Eye (tissue), 1 donor: ENCODE measurements at regions not wholly inside any gene's neighbourhood (a gene's known extent, or its start where the extent isn't known, plus 50 kb on each side); places are given as distances from the start of the nearest gene placed in this dataset.

Experiments used
- DNase-seq: peaks from one replicate; pipeline ENCODE4 v3.0.0-alpha.2; 2015

DNA sequence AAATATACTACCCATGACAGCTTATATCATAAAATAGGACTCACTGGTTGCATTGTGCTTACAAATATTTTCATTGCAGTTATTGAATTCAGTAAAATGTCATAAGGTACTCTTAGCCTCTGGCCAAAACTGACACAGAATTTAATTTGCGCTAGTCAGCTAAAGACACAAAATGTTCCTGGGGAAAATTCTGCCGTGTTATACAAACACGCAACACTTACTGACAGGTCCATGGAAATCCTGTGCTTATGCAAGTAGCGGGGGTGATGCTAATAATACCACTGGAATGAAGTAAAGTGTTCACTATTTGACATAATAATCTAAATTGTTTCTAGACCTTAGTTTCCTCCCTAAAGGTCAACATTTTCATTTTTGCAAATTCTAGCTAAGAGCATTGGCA, 354.4 kb upstream of the RSPO3 start:
- DNase-seq = no peak

DNA sequence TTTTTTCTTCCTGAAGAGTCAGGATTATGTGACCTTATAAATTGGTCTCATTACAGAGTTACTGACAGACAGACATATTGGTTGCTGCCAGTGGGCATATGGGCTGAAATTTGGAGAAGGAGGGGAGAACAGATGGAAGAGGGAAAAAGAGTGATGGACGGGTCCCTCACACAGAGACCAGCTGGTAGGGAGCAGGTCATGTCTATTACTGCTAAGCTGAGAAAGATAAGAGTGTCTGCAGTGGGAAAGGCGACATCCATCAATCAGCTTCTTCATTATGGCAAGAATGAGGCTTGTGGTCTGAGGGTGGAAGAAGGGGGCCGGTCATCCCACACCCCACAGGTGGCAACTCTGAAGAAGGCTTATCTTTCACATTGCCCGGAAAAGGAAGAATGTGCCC, 353.8 kb upstream of the RSPO3 start:
- no peak for DNase-seq

DNA sequence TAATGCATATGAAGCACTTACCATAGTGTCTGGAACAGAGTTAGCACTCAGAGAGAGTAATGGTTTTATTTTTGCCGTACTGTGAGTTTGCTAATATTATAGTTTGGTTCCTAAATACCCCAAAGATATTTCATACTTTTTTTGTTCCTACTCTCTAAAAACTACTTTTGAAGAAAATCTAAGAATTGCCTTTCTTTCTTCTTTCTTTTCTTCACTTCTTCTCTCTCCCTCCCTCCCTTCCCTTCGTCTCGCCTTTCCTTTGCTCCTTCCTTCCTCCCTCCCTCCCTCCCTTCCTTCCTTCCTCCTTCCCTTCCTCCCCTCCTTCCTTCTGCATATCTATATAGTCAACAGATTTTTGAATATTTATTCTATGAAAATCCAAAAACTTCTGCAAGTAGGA, 351.7 kb upstream of the RSPO3 start:
- no peak for DNase-seq

DNA sequence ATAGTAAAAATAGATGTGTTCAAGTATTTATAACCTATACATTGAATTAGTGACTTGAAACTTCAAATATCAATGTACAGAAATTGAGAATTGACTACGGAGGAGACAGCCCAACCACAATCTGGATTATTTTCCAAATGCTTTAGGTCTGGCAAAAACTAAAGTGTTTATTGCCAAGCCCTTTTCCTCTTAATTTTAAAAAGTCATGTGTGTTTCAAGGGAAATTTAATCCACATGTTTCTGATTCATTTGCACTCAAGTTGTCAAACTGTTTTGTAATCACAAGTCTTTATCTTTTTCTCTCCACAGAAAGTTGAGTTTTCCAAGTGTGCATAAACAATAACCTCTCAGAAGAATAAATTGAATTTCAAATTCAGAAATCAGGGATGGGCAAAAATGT, 350.8 kb upstream of the RSPO3 start:
- DNase-seq = no peak

DNA sequence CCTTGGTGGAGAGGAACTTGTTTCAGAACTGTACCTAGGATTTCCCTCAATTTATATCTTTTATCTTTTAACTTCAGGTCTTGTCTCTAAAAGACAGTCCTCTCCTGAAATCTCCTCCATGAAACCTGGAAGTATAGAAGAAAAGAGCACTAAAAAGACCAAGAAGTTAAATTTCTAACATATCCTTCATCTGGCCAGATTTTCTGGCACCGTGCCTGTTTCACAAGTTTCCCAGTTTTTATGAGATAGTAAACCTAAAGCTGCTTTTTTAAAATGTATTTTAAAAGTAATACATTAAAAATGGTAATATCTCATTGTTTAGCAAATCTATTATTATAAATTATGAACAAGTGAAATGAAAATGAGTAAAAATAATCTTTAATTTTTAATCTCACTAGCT, 348.3 kb upstream of the RSPO3 start:
- no peak for DNase-seq

DNA sequence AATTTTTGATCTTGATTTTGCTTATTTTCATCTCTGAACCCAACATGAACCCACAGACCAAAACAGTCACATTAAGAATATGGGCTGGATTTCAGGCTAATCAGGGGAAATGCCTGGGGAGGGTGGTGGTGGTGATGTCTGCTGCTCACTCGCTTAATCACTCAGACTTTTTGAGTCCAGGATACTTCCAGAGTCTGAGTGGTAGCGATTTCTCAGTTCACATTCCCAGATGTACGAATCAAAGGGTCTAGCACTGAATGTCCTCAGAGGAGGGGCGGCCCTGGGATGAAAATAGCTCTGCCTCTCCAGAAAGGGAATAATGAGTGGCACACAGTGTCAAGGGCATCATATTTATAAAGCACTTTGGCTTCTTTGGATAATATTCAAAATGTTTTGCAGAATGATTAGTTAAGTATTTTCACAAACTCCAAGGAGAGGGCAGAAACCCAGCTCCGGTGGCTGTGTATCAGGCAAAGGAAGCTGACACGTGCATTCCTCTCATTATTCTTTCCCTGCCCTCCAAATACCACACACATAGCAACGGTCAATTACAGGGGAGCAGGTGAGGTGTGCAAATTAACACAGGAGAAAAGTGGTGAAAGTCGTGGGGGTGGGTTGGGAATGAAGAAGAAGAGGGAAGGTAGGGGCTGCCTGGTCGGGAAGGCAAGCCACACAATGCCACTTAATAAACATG, 345.2 kb upstream of the RSPO3 start:
- no peak for DNase-seq

DNA sequence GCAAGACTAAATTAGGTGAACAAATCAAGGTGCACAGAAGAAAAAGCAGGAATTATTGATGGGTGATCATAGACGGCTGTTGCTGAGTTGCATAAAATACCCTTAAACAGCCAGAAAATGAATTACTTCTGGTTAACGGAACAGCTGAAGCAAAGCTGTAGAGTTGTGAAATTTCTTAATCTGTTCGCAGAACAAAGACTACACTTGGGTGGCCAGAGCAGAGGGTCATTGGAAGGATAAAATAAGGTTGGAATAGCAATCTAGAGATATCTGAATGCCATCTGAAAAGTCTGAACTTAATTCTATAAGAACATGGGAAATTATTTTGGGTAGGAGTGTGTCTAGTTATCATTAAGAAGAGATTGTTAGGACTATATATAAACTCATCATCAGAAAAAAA, 339.1 kb upstream of the RSPO3 start:
- DNase-seq = no peak

DNA sequence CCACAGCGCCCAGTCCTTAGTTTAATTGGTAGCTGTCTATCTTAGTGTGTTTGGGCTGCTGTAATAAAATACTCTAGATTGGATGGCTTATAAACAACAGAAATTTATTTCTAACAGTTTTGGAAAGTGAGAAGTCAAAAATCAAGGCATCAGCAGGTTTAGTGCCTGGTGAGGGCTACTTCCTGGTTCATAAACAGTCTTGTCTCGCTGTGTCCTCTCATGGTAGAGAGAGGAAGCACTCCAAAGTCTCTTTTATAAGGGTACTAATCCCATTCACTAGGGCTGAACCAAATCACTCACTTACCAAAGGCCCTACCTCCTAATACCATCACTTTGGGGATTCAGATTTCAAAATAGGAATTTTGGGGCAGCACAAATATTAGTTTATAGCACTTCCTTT, 336.9 kb upstream of the RSPO3 start:
- DNase-seq = no peak

DNA sequence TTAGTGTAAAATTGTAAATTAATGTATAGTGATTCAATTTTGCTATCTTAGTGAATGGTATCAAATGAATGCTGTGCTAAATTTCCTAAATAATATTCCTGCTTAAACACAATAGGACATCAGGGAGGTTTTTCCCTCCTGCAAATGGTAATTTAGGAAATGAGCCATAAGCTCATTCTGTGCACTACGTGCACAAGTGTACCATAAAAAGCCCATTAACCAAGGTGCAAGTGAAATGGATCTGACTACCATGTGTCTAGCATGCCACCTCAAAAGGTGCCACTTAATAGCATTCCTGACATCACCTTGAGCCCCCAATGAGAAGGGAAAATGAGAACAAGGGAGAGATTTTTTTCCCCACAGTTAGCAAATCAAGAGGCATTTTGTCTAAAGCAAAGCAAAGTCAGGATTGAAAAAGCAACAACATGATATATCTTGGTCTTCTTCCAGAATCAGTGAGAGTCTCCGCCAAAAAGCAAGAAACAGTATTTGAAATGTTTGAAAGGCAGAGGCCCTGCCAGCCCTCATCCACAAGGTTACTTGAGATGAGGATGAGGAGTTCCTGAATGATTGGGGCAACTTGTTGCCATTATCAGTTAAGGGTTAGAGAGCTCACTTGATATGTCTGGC, 334.2 kb upstream of the RSPO3 start:
- no peak for DNase-seq

DNA sequence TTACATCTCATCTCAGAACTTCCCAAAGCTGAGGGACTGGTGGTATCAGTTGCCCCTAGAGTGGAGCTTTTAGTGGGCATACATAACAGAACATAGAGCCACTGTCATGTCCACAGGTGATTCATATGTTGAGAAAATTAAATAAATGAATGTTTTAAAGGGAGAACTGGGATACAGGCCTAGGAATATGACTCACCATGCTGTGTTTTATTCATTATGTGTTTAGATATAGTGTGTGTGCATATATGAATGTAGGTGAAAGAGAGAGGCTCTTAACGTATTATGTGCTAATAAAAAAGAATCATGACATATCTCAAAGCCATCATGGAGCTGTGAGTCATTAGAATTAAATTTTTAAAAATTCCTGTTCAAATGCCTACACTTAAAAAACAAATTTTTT, 332.2 kb upstream of the RSPO3 start:
- no peak for DNase-seq

DNA sequence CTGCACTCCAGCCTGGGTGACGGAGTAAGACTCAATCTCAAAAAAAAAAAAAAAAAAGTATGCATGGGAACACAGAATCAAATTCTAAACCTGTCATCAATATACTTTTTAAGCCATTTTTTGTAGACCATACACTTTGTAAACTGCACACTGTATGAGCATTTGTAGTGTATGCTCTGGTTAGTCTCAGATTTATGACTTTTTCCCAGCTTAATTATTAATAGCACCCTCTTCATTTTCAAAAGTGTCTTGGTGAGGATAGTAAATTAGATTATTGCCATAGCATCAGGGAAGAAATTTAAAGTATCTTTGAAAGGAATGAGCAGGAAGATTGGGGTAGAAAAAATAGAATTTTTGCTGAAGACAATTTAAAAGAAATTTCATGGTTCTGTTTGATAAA, 330.8 kb upstream of the RSPO3 start:
- DNase-seq = no peak

DNA sequence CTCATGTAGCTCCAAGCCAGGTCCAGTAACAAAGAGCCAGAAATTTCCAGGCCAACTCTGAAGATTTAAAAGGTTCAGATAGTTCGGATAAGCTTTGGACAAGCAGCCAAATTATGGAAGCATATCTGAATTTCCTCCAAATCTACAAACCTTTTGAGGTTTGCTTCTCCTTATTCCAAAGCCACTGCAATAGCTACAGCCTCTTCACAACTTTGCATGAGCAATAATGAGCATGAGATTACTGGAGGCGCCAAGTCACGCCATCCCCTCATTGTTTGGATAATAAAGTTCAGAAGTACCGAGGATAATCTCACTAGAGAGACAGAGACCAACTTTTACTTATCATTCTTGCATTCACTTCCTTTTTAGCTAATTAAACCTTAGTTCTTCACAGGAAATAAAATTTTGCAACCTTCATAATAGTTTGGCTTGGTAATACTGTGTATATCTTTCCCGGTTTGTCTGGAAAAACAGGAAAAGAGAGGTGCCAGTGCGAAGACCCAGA, 329.6 kb upstream of the RSPO3 start:
- no peak for DNase-seq

DNA sequence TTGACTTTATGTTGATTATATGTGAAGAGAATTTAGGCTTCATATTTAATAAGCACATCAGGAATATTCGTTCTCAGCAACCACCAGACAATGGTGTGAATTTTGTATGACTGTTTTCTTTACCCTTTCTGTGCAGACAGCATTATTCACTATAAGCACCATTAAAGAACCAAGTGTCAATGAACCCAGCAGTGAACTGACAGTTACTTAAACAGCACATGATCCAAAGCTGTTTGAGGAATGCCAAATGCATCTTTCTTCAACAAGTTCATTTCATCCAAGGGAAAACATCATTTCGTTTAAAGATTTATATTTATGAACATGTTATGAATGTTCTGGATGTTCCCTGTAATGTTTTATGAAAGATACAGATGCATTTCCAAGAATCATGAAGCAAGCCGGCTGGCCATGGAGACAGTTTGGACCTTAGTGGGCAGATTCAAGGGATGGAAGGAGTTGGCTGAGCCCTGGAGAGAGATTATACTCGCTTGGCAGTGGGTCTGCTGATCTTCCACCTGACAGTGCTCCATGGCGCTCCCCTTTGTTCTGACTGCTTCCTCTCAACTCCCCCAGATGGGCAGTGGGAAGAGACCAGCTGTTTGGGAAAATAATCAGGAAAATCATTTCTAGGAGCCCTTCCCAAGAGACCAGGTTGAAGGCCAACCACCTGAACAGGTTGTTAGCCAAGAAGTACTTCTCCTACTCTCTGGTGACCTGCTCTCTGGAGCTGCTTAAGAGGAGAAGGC, 326.0 kb upstream of the RSPO3 start:
- DNase-seq = no peak

DNA sequence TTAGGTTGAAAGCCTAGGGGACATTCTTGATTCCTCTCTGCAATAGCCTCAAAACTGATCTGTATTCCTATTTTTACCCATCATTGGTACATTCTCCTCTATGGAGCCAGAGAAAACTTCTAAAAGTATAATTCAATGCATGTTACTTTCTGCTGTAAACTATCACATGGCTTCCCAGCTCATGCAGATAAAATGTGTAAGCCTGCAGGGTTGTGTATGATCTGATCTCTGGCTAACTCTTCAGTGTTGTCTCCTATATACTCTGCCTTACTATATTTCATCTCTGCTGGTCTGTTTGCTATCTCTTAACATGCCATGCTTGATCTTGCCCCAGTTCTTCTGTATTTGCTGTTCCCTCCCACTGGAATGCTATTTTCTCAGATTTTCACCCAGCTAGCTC, 323.3 kb upstream of the RSPO3 start:
- DNase-seq = no peak

DNA sequence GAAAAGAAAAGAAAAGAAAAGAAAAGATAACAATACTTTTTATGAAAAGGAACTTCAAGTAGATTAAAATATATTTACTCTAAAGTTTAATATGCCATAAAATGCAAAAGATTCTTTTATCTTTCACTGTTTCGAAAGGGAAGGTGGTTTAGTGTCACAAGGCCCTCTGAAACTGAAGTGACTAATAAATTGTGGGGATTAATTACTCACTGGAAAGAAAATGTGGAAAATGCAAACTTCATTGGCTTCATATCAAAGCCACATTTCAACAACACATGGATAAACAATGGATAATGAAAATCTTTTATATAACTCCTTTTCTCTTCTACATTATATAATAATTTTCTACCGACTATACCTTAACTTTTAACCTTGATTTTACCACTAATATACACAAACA, 320.5 kb upstream of the RSPO3 start:
- DNase-seq = no peak

DNA sequence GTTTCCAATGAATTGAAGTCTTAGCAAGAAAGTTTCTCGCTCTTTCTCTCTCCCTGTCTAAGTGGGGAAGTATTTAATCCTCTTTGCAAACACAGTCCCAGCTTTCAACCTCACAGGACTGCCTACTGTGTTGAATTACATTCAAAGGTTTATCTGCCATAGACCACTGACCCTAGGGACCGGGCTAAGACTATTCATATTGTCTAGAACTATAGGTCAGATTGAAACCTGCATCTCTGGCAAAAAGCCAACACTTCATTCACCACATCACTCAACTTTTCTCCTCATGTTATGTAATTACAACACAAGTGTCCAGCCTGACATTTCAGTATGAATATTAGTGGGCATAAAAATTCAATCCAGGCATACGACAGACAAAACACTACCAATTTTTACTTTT, 314.7 kb upstream of the RSPO3 start:
- DNase-seq = no peak

DNA sequence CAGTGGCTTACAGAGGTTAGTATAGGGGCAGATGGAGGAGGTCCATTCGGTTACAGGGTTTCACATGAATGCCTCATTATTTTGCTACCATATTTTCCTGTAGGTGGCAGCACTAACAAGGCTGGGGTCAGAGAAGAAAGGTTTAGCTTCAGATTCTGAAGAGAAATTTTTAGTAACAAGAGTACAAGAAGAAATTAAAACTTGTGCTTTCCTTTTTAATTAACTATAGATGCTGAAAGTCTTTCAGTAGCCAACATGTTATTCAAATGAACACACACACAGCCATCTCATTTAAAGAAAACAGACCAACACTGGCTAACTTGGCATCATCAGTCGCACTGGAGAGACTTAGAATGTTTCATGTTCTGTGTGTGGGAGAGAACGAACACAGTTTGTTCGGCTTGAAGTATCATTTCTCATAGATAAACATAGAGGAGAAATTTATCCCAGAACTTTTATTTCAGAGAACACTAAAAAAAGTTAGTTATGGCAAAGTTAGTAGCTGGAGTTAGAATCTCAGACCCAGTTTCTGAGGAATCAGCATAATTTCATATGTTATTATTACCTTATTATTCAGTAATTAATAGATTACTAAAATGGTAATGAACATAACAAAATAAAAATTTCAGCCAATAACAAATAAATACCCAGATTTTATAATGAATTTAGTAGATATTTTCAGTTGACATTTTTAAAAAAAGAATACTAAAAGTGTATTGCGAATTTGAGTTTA, 314.0 kb upstream of the RSPO3 start:
- DNase-seq = peak; percentile 70

DNA sequence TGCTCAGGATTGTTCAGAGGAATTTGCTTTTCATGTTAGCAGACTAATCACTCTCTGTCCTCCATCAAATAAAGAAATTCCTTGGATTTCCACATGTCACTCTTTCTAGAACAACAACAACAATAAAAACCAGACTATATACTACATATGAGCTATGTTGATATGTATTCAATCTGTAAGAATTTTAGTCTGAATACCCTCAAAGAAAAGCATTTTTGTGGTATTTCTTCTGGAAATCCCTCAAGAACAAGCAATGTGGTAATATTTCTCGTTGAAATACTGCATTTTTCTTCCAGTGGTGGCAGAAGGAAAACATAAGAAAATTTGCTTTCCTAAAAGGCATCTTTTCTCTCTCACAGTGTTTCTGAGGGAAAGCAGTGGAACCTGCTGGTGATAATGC, 312.6 kb upstream of the RSPO3 start:
- no peak for DNase-seq

DNA sequence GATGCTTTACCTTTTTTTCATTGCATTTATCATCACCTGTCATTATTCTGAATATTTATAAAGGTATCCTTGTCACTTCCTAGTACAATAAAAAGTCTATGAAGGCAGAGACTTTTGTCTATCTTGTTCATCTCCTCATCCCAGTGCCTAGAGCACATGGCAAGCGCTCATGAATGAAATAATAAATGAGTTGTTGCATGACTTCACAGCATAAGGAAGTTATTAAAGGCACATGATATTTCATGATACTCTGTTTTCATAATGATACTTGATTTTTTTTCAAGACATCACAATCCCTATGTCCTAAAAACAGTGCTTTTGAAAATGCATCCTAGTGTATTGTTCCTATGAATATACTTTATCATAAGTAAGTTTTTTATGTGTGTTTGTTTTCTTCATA, 310.6 kb upstream of the RSPO3 start:
- DNase-seq = no peak

DNA sequence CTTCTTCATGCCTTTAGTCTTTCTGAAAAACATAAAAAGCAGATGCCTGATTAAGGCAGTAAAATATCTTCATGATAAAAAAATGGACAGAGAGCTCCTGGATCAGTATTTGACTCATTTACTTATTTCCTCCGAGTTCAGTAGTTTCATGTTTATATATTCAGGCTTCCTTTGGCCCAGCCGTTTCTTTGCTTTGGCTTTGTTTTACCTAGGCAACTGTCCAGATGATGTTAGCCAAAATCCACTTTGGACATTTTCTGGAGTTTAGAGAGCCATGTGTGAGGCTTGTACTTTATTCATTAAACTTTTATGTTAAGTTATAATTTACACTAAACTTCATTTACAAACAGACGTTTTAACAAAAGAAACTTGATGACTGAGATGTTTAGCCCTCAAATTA, 307.1 kb upstream of the RSPO3 start:
- peak; percentile 42 for DNase-seq

DNA sequence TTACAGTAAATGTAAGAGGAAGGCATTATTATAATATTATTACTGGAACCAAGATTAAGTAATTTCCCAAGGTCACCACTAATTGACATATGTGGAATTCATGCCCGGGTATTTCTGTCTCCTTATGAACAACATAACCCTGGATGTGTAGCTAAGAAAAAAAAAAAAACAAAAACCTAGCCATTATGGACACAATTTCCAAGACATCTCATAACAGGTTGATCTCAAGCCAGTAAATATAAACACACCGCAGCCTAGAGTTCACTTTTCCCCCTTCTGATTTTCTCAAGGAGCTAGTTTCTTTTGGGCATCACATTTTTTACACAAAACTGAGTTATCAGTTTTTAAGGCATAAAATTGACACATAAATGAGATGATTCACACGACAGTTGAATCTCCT, 306.5 kb upstream of the RSPO3 start:
- DNase-seq = no peak

DNA sequence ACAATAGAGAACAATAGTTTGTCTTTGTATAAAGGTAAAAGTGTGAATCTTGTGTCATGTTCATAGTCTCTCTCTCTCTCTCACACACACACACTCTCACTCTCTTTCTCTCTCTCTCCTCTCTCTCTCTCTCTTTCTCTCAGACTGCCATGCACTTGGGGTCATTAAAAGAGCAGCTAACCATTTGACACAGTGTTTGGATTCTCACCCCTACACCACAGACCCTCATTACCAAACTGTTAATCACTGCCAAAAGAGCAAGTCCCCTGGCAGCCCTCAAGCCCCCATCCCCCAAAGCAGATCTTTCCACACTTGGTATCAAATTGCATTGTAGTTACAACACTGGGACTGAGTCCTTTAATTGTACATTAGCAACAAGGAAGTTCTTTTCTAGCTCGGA, 305.8 kb upstream of the RSPO3 start:
- DNase-seq = peak; percentile 24

DNA sequence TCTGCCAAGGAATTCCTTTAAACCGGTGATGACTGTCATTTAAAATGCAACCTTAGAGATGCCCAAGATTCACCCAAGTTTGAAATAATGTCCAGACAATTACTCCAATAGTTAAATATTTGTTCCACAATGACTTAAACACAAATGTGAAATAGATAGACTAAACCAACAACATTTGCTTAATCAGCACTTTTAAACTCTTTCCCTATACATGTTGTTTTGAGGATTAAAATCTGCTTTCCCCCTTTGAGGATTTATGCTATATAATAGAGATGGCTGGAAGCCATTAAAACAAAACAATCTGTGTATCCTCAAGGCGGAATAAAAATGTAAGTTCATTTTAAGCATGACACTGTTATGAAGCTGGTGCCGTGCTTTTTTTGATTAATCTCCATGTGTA, 297.8 kb upstream of the RSPO3 start:
- DNase-seq = no peak

DNA sequence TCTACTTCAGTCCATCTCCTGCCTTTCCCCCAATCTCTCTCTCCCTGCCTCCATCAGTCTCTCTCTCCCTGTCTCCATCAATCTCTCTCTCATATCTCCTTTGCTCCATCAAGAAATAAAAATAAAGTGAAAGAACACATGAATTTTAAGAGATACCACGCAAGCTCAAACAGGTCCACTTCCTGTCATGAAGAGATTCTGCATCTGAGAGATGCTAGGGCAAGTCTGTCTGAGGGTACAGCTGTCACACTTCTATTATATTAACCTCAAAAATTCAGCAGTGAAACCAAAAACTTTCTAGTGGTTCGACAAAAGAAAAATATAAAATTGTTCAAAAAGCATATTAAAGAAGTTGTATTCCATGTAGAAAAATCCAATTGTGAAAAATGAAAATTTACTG, 296.8 kb upstream of the RSPO3 start:
- no peak for DNase-seq
